ENCODE measurements at regions not wholly inside any gene's neighbourhood (a gene's known extent, or its start where the extent isn't known, plus 50 kb on each side); places are given as distances from the start of the nearest gene placed in this dataset.

- Histone ChIP-seq H3K27me3 (no peaks in the 10 kb centered on the region), H3K9ac (no peak overlapping the region), H3K36me3 (no peaks in the 10 kb centered on the region), H4K20me1 (ENCODE audit: low read depth) (no peaks in the 10 kb centered on the region), H3F3A (ENCODE audit: low read depth) (no peaks in the 10 kb centered on the region), H2AFZ (replicated peaks) (no peak overlapping the region), H3K79me2 (ENCODE audit: low read depth) (no peaks in the 10 kb centered on the region), H3K4me3 (no peak overlapping the region), H3K4me1 (no peaks in the 10 kb centered on the region), H3K9me3 (ENCODE audit: low read depth) (no peaks in the 10 kb centered on the region), H3K4me2 (no peak overlapping the region), H3K27ac (no peak overlapping the region)
- no peak overlapping the region for H3K27ac Mint-ChIP-seq
- H3K27me3 Mint-ChIP-seq (ENCODE audit: insufficient read depth, low read depth) = no peaks in the 10 kb centered on the region
- no peak overlapping the region for H3K4me3 Mint-ChIP-seq
- H3K9me3 Mint-ChIP-seq = peaks cover 14% of the 10 kb centered on the region
- peaks cover 5% of the 10 kb centered on the region for H3K4me1 Mint-ChIP-seq
- DNase-seq (ENCODE audit: low spot score) = no peak
- H3K36me3 Mint-ChIP-seq = no peaks in the 10 kb centered on the region
- TF ChIP-seq EZH2 (IDR thresholded peaks at IDR 0.05) = no peak
- no peak for TF ChIP-seq EZH2phosphoT487 (IDR thresholded peaks at IDR 0.05)
- TF ChIP-seq CTCF (IDR thresholded peaks at IDR 0.05) = no peak
Measured at GRCh38 chr18:67433971-67434370, 82.5 kb downstream of the DSEL start.

- H3K36me3 ChIP-seq = no peaks in the 10 kb centered on the region
- no peaks in the 10 kb centered on the region for H3K27me3 Mint-ChIP-seq (ENCODE audit: insufficient read depth, low read depth)
- peaks cover 13% of the 10 kb centered on the region for H3K9me3 Mint-ChIP-seq
- H3K4me2 ChIP-seq = no peak overlapping the region
- H3K4me1 Mint-ChIP-seq = peaks cover 5% of the 10 kb centered on the region
- no peak overlapping the region for H3K27ac ChIP-seq
- no peak for DNase-seq (ENCODE audit: low spot score)
- no peaks in the 10 kb centered on the region for H4K20me1 ChIP-seq (ENCODE audit: low read depth)
- no peak overlapping the region for H3K27ac Mint-ChIP-seq
- H3K4me3 ChIP-seq = no peak overlapping the region
- H3K4me1 ChIP-seq = no peaks in the 10 kb centered on the region
- no peak overlapping the region for H2AFZ ChIP-seq (replicated peaks)
- no peaks in the 10 kb centered on the region for H3K27me3 ChIP-seq
- no peak overlapping the region for H3K9ac ChIP-seq
- no peaks in the 10 kb centered on the region for H3K79me2 ChIP-seq (ENCODE audit: low read depth)
- TF ChIP-seq CTCF (IDR thresholded peaks at IDR 0.05) (no peak), EZH2 (IDR thresholded peaks at IDR 0.05) (no peak), EZH2phosphoT487 (IDR thresholded peaks at IDR 0.05) (no peak)
- no peak overlapping the region for H3K4me3 Mint-ChIP-seq
- H3K9me3 ChIP-seq (ENCODE audit: low read depth) = no peaks in the 10 kb centered on the region
- no peaks in the 10 kb centered on the region for H3F3A ChIP-seq (ENCODE audit: low read depth)
- no peaks in the 10 kb centered on the region for H3K36me3 Mint-ChIP-seq
Measured at GRCh38 chr18:67432806-67433205, 83.7 kb downstream of the DSEL start.

GRCh38 chr18:67428805-67429204, 87.7 kb downstream of the DSEL start:
- Histone ChIP-seq H3F3A (ENCODE audit: low read depth) (no peaks in the 10 kb centered on the region), H3K9me3 (ENCODE audit: low read depth) (no peaks in the 10 kb centered on the region), H3K36me3 (no peaks in the 10 kb centered on the region), H3K4me2 (no peak overlapping the region), H4K20me1 (ENCODE audit: low read depth) (no peaks in the 10 kb centered on the region), H3K79me2 (ENCODE audit: low read depth) (no peaks in the 10 kb centered on the region), H3K27me3 (no peaks in the 10 kb centered on the region), H3K27ac (no peak overlapping the region), H3K4me3 (no peak overlapping the region), H3K4me1 (no peaks in the 10 kb centered on the region), H3K9ac (no peak overlapping the region), H2AFZ (replicated peaks) (no peak overlapping the region)
- H3K27me3 Mint-ChIP-seq (ENCODE audit: insufficient read depth, low read depth) = no peaks in the 10 kb centered on the region
- no peak overlapping the region for H3K4me3 Mint-ChIP-seq
- no peaks in the 10 kb centered on the region for H3K9me3 Mint-ChIP-seq
- H3K36me3 Mint-ChIP-seq = no peaks in the 10 kb centered on the region
- H3K4me1 Mint-ChIP-seq = no peaks in the 10 kb centered on the region
- no peak for DNase-seq (ENCODE audit: low spot score)
- TF ChIP-seq EZH2phosphoT487 (IDR thresholded peaks at IDR 0.05) (no peak), EZH2 (IDR thresholded peaks at IDR 0.05) (no peak), CTCF (IDR thresholded peaks at IDR 0.05) (no peak)
- no peak overlapping the region for H3K27ac Mint-ChIP-seq

DNA sequence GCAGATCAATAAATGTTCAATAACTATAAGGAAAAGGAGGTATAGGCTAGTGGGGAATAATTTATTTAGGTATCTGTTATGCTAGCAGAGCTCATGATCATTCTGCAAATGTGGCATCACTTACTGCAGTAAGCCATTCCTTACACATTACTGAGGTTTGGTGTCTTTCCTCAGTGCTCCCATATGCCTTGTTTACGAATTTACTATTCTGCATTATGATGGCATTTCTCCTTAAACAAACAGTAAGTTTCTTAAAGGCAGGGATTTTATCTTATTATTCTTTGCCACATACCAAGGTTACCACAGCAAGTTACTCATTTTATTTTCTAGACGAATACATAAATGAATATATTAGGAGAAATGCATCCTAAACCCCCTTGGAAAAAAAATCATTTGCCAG, 88.4 kb downstream of the DSEL start:
- no peak overlapping the region for H2AFZ ChIP-seq (replicated peaks)
- Mint-ChIP-seq H3K27ac (no peak overlapping the region), H3K4me3 (no peak overlapping the region), H3K9me3 (no peaks in the 10 kb centered on the region), H3K36me3 (no peaks in the 10 kb centered on the region), H3K4me1 (no peaks in the 10 kb centered on the region), H3K27me3 (ENCODE audit: insufficient read depth, low read depth) (no peaks in the 10 kb centered on the region)
- no peaks in the 10 kb centered on the region for H3K36me3 ChIP-seq
- H3K4me3 ChIP-seq = no peak overlapping the region
- no peaks in the 10 kb centered on the region for H4K20me1 ChIP-seq (ENCODE audit: low read depth)
- H3K27ac ChIP-seq = no peak overlapping the region
- H3K27me3 ChIP-seq = no peaks in the 10 kb centered on the region
- H3K79me2 ChIP-seq (ENCODE audit: low read depth) = no peaks in the 10 kb centered on the region
- H3F3A ChIP-seq (ENCODE audit: low read depth) = no peaks in the 10 kb centered on the region
- H3K9ac ChIP-seq = no peak overlapping the region
- no peaks in the 10 kb centered on the region for H3K4me1 ChIP-seq
- no peaks in the 10 kb centered on the region for H3K9me3 ChIP-seq (ENCODE audit: low read depth)
- no peak for TF ChIP-seq EZH2phosphoT487 (IDR thresholded peaks at IDR 0.05)
- TF ChIP-seq EZH2 (IDR thresholded peaks at IDR 0.05) = no peak
- no peak for TF ChIP-seq CTCF (IDR thresholded peaks at IDR 0.05)
- no peak for DNase-seq (ENCODE audit: low spot score)
- H3K4me2 ChIP-seq = no peak overlapping the region
